ENCODE measurements at regions not wholly inside any gene's neighbourhood (a gene's known extent, or its start where the extent isn't known, plus 50 kb on each side); places are given as distances from the start of the nearest gene placed in this dataset.

- TF ChIP-seq CTCF (IDR thresholded peaks at IDR 0.05), result no peak
- H3K27ac Mint-ChIP-seq, result no peak overlapping the region
- 89% methylated on average over 16 of the region's 19 CpGs for WGBS (ENCODE audit: insufficient coverage)
Measured at GRCh38 chr2:126482582-126483464, 173.1 kb upstream of the GYPC start.

GRCh38 chr2:126494593-126494992 lies 161.4 kb upstream of the GYPC start:
- Histone ChIP-seq H3K27me3 (ENCODE audit: control insufficient read depth in 2 of 2, insufficient read depth in 2 of 2, low read length in 2 of 2) (no peaks in the 10 kb centered on the region), H3K9ac (ENCODE audit: insufficient read depth, low read length, poor library complexity, severe bottlenecking) (no peak overlapping the region), H3K9me3 (replicated peaks in 1 of 2; ENCODE audit: control insufficient read depth in 1 of 2, insufficient read depth in 1 of 2, low read length in 2 of 2) (peaks cover 3 to 14% of the 10 kb centered on the region in 2 donors), H3K4me3 (replicated peaks in 1 of 3; ENCODE audit: low read depth in 2 of 3, low read length in 3 of 3) (no peak overlapping the region), H2AFZ (ENCODE audit: insufficient read depth, low read depth, low read length, poor library complexity, severe bottlenecking) (no peak overlapping the region), H3K36me3 (replicated peaks in 1 of 2; ENCODE audit: control insufficient read depth in 1 of 2, insufficient read depth in 2 of 2, low read length in 2 of 2) (no peaks in the 10 kb centered on the region), H3K4me2 (replicated peaks; ENCODE audit: extremely low read depth, low read length, poor library complexity, severe bottlenecking) (no peak overlapping the region), H4K20me1 (ENCODE audit: insufficient read depth, low read length) (no peaks in the 10 kb centered on the region), H3K27ac (ENCODE audit: low read depth in 1 of 2, low read length in 2 of 2) (no peak overlapping the region), H3K4me1 (ENCODE audit: control insufficient read depth in 1 of 2, insufficient read depth in 2 of 2, low read length in 2 of 2) (no peaks in the 10 kb centered on the region), H3K79me2 (ENCODE audit: insufficient read depth, low read length) (no peaks in the 10 kb centered on the region)
- no peak for DNase-seq
- peaks cover 7 to 23% (median 16%) of the 10 kb centered on the region in 7 donors for H3K9me3 Mint-ChIP-seq
- no peaks in the 10 kb centered on the region for H3K36me3 Mint-ChIP-seq
- peaks cover 6% of the 10 kb centered on the region for H3K4me1 Mint-ChIP-seq
- TF ChIP-seq CTCF (IDR thresholded peaks at IDR 0.05), result no peak
- intact Hi-C loops (cut with micrococcal nuclease), result no loop called here
- peaks cover 0 to 2% (median 1%) of the 10 kb centered on the region in 3 donors for H3K27me3 Mint-ChIP-seq (ENCODE audit: low read depth in 3 of 3)
- H3K4me3 Mint-ChIP-seq, result no peak overlapping the region
- no peak overlapping the region for H3K27ac Mint-ChIP-seq

More at GRCh38 chr2:126482582-126483464, 173.1 kb upstream of the GYPC start:
- no peaks in the 10 kb centered on the region for H3K4me1 ChIP-seq (ENCODE audit: control insufficient read depth in 1 of 2, insufficient read depth in 2 of 2, low read length in 2 of 2)
- peaks cover 2 to 13% (median 8%) of the 10 kb centered on the region in 7 donors for H3K9me3 Mint-ChIP-seq
- H3K36me3 ChIP-seq (replicated peaks in 1 of 2; ENCODE audit: control insufficient read depth in 1 of 2, insufficient read depth in 2 of 2, low read length in 2 of 2), result no peaks in the 10 kb centered on the region
- no peaks in the 10 kb centered on the region for H3K36me3 Mint-ChIP-seq
- no peaks in the 10 kb centered on the region for H4K20me1 ChIP-seq (ENCODE audit: insufficient read depth, low read length)
- H3K4me3 Mint-ChIP-seq, result no peak overlapping the region
- peaks cover 1 to 3% (median 1%) of the 10 kb centered on the region in 3 donors for H3K27me3 Mint-ChIP-seq (ENCODE audit: low read depth in 3 of 3)
- peaks cover 0 to 7% of the 10 kb centered on the region in 2 donors for H3K9me3 ChIP-seq (replicated peaks in 1 of 2; ENCODE audit: control insufficient read depth in 1 of 2, insufficient read depth in 1 of 2, low read length in 2 of 2)
- no peak for DNase-seq
- no peak overlapping the region for H3K27ac ChIP-seq (ENCODE audit: low read depth in 1 of 2, low read length in 2 of 2)
- H3K27me3 ChIP-seq (ENCODE audit: control insufficient read depth in 2 of 2, insufficient read depth in 2 of 2, low read length in 2 of 2), result no peaks in the 10 kb centered on the region
- no peak overlapping the region for H3K4me2 ChIP-seq (replicated peaks; ENCODE audit: extremely low read depth, low read length, poor library complexity, severe bottlenecking)
- no peaks in the 10 kb centered on the region for H3K79me2 ChIP-seq (ENCODE audit: insufficient read depth, low read length)
- no peaks in the 10 kb centered on the region for H3K4me1 Mint-ChIP-seq
- H2AFZ ChIP-seq (ENCODE audit: insufficient read depth, low read depth, low read length, poor library complexity, severe bottlenecking), result no peak overlapping the region
- intact Hi-C loops (cut with micrococcal nuclease), result no loop called here
- H3K4me3 ChIP-seq (replicated peaks in 1 of 3; ENCODE audit: low read depth in 2 of 3, low read length in 3 of 3), result no peak overlapping the region
- H3K9ac ChIP-seq (ENCODE audit: insufficient read depth, low read length, poor library complexity, severe bottlenecking), result no peak overlapping the region
